Putamen (tissue), 1 donor: ENCODE measurements at regions not wholly inside any gene's neighbourhood (a gene's known extent, or its start where the extent isn't known, plus 50 kb on each side); places are given as distances from the start of the nearest gene placed in this dataset.
"Not testable (repeated sequence)": the region's sequence is repeated elsewhere in the genome, so short reads cannot be mapped to it uniquely, and the experiment has no call there.

Source experiments
- DNase-seq: peaks from one replicate; pipeline ENCODE4 v3.0.0-alpha.2; 2016; ENCODE audit warnings: low spot score

- no peak for DNase-seq
These were observed 295.8 kb upstream of the DUSP10 start for GRCh38 chr1:222037720-222038119.

GRCh38 chr1:222034790-222035189 is 292.9 kb upstream of the DUSP10 start:
- no peak for DNase-seq

- DNase-seq, result no peak
These were observed 291.6 kb upstream of the DUSP10 start for GRCh38 chr1:222033450-222033849.

- no peak for DNase-seq
These were observed 289.4 kb upstream of the DUSP10 start for GRCh38 chr1:222031318-222031717.

- DNase-seq, result no peak
These were observed 286.8 kb upstream of the DUSP10 start for GRCh38 chr1:222028676-222029075.

GRCh38 chr1:222028116-222028515 is 286.2 kb upstream of the DUSP10 start:
- DNase-seq, result no peak

GRCh38 chr1:222026280-222026679 is 284.4 kb upstream of the DUSP10 start:
- DNase-seq, result no peak

- no peak for DNase-seq
These were observed 281.1 kb upstream of the DUSP10 start for GRCh38 chr1:222023025-222023424.

GRCh38 chr1:222021129-222021528 is 279.2 kb upstream of the DUSP10 start:
- DNase-seq, result no peak

- no peak for DNase-seq
These were observed 278.7 kb upstream of the DUSP10 start for GRCh38 chr1:222020553-222020952.

GRCh38 chr1:222019029-222019428 is 277.1 kb upstream of the DUSP10 start:
- DNase-seq, result no peak

- DNase-seq, result no peak
These were observed 276.2 kb upstream of the DUSP10 start for GRCh38 chr1:222018041-222018440.

GRCh38 chr1:222015686-222016085 is 273.8 kb upstream of the DUSP10 start:
- no peak for DNase-seq

GRCh38 chr1:222014001-222014400 is 272.1 kb upstream of the DUSP10 start:
- DNase-seq, result no peak

- no peak for DNase-seq
These were observed 270.9 kb upstream of the DUSP10 start for GRCh38 chr1:222012816-222013215.

GRCh38 chr1:222010306-222010705 is 268.4 kb upstream of the DUSP10 start:
- no peak for DNase-seq

- DNase-seq, result no peak
These were observed 267.3 kb upstream of the DUSP10 start for GRCh38 chr1:222009105-222009730.

GRCh38 chr1:222006715-222007114 is 264.8 kb upstream of the DUSP10 start:
- DNase-seq, result no peak

GRCh38 chr1:222004784-222005183 is 262.9 kb upstream of the DUSP10 start:
- no peak for DNase-seq

GRCh38 chr1:222004034-222004433 is 262.1 kb upstream of the DUSP10 start:
- no peak for DNase-seq

GRCh38 chr1:222002503-222002902 is 260.6 kb upstream of the DUSP10 start:
- no peak for DNase-seq

- no peak for DNase-seq
These were observed 258.2 kb upstream of the DUSP10 start for GRCh38 chr1:222000131-222000530.

- DNase-seq, result no peak
These were observed 256.9 kb upstream of the DUSP10 start for GRCh38 chr1:221998781-221999180.

- no peak for DNase-seq
These were observed 256.3 kb upstream of the DUSP10 start for GRCh38 chr1:221998186-221998612.

GRCh38 chr1:221997012-221997411 is 255.1 kb upstream of the DUSP10 start:
- DNase-seq, result not testable (repeated sequence)
